OCI-LY1 (cell line): ENCODE measurements at regions not wholly inside any gene's neighbourhood (a gene's known extent, or its start where the extent isn't known, plus 50 kb on each side); places are given as distances from the start of the nearest gene placed in this dataset.

Experiments used
- EZH2 ChIP-seq: fragments of 200-600 bp; sonication (generic), shearing (Covaris generic); IDR thresholded peaks from 2 replicates; pipeline ENCODE4 v1.8.0; 2017; ENCODE audit warnings: borderline replicate concordance, mixed run types, mild to moderate bottlenecking, antibody characterized with exemption, low read length, moderate library complexity, mixed read lengths
- TF ChIP-seq, protein P1 (sequence below): fragments of 200-600 bp; sonication (generic), shearing (Covaris generic); IDR thresholded peaks from 2 replicates; pipeline ENCODE4 v1.5.1; 2017; ENCODE audit warnings: mild to moderate bottlenecking, antibody characterized with exemption, low read length, moderate library complexity, mixed read lengths

GRCh38 chr20:51249215-51249614 lies 226.3 kb upstream of the KCNG1 start:
- no peak for TF ChIP-seq EZH2
- TF ChIP-seq, protein P1, sequence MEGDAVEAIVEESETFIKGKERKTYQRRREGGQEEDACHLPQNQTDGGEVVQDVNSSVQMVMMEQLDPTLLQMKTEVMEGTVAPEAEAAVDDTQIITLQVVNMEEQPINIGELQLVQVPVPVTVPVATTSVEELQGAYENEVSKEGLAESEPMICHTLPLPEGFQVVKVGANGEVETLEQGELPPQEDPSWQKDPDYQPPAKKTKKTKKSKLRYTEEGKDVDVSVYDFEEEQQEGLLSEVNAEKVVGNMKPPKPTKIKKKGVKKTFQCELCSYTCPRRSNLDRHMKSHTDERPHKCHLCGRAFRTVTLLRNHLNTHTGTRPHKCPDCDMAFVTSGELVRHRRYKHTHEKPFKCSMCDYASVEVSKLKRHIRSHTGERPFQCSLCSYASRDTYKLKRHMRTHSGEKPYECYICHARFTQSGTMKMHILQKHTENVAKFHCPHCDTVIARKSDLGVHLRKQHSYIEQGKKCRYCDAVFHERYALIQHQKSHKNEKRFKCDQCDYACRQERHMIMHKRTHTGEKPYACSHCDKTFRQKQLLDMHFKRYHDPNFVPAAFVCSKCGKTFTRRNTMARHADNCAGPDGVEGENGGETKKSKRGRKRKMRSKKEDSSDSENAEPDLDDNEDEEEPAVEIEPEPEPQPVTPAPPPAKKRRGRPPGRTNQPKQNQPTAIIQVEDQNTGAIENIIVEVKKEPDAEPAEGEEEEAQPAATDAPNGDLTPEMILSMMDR, result no peak
